HAP-1 (cell line): ENCODE measurements at regions not wholly inside any gene's neighbourhood (a gene's known extent, or its start where the extent isn't known, plus 50 kb on each side); places are given as distances from the start of the nearest gene placed in this dataset.
"Not testable (repeated sequence)": the region's sequence is repeated elsewhere in the genome, so short reads cannot be mapped to it uniquely, and the experiment has no call there.

Experiments
- DNase-seq, 2 experiments: peaks; one replicate each; pipeline ENCODE4 v3.0.0-alpha.2; 2016 to 2020; ENCODE audit warnings: low spot score in 2 of 2
- H3K27me3 ChIP-seq: fragments of 250-450 bp; sonication (Bioruptor Pico); 2 replicates; pipeline ENCODE4 v1.5.1; 2020; ENCODE audit warnings: low read depth, mild to moderate bottlenecking, moderate library complexity
- H3K36me3 ChIP-seq: fragments of 250-450 bp; sonication (Bioruptor Pico); replicated peaks from 2 replicates; pipeline ENCODE4 v1.5.1; 2020; ENCODE audit warnings: mild to moderate bottlenecking
- H3K4me1 ChIP-seq: fragments of 250-450 bp; sonication (Bioruptor Pico); 2 replicates; pipeline ENCODE4 v1.5.1; 2020; ENCODE audit warnings: mild to moderate bottlenecking
- H3K4me3 ChIP-seq: fragments of 250-450 bp; sonication (Bioruptor Pico); 2 replicates; pipeline ENCODE4 v1.5.1; 2020; ENCODE audit warnings: mild to moderate bottlenecking, moderate library complexity
- H3K9me3 ChIP-seq: fragments of 250-450 bp; sonication (Bioruptor Pico); 2 replicates; pipeline ENCODE4 v1.5.1; 2020; ENCODE audit warnings: mild to moderate bottlenecking, moderate library complexity
- in situ Hi-C: fragments of 300-500 bp; cut with MboI; formaldehyde crosslinking; loops from 3 replicates; pipeline ENCODE4 v1.14.3; 2020; ENCODE audit warnings: low sequenced_read_pairs, inconsistent platforms, mixed read lengths

GRCh38 chr2:75310876-75311275 lies 111.6 kb upstream of the TACR1 start:
- Histone ChIP-seq H3K9me3 (no peaks in the 10 kb centered on the region), H3K27me3 (no peaks in the 10 kb centered on the region), H3K4me1 (no peaks in the 10 kb centered on the region), H3K4me3 (no peak overlapping the region), H3K36me3 (no peaks in the 10 kb centered on the region)
- in situ Hi-C loops = no loop called here
- no peak for DNase-seq

GRCh38 chr2:75309596-75310463 lies 110.5 kb upstream of the TACR1 start:
- no peaks in the 10 kb centered on the region for H3K9me3 ChIP-seq
- H3K4me3 ChIP-seq = no peak overlapping the region
- no peak for DNase-seq
- H3K4me1 ChIP-seq = no peaks in the 10 kb centered on the region
- in situ Hi-C loops = no loop called here
- H3K27me3 ChIP-seq = no peaks in the 10 kb centered on the region
- no peaks in the 10 kb centered on the region for H3K36me3 ChIP-seq

GRCh38 chr2:75303227-75303626 lies 103.9 kb upstream of the TACR1 start:
- Histone ChIP-seq H3K4me1 (no peaks in the 10 kb centered on the region), H3K36me3 (no peaks in the 10 kb centered on the region), H3K9me3 (no peaks in the 10 kb centered on the region), H3K27me3 (no peaks in the 10 kb centered on the region), H3K4me3 (no peak overlapping the region)
- no peak for DNase-seq
- in situ Hi-C loops = no loop called here

GRCh38 chr2:75294362-75294761 lies 95.0 kb upstream of the TACR1 start:
- no peak overlapping the region for H3K4me3 ChIP-seq
- no peaks in the 10 kb centered on the region for H3K4me1 ChIP-seq
- H3K36me3 ChIP-seq = no peaks in the 10 kb centered on the region
- H3K27me3 ChIP-seq = no peaks in the 10 kb centered on the region
- H3K9me3 ChIP-seq = no peaks in the 10 kb centered on the region
- in situ Hi-C loops = no loop called here
- no peak for DNase-seq

GRCh38 chr2:75292826-75293225 lies 93.5 kb upstream of the TACR1 start:
- no peak for DNase-seq
- no peaks in the 10 kb centered on the region for H3K36me3 ChIP-seq
- H3K4me3 ChIP-seq = no peak overlapping the region
- no peaks in the 10 kb centered on the region for H3K4me1 ChIP-seq
- H3K9me3 ChIP-seq = no peaks in the 10 kb centered on the region
- in situ Hi-C loops = no loop called here
- no peaks in the 10 kb centered on the region for H3K27me3 ChIP-seq

GRCh38 chr2:75290600-75291150 lies 91.4 kb upstream of the TACR1 start:
- in situ Hi-C loops = no loop called here
- H3K9me3 ChIP-seq = no peaks in the 10 kb centered on the region
- no peaks in the 10 kb centered on the region for H3K36me3 ChIP-seq
- DNase-seq = no peak
- no peaks in the 10 kb centered on the region for H3K4me1 ChIP-seq
- H3K27me3 ChIP-seq = no peaks in the 10 kb centered on the region
- H3K4me3 ChIP-seq = no peak overlapping the region

- no peaks in the 10 kb centered on the region for H3K4me1 ChIP-seq
- in situ Hi-C loops = no loop called here
- H3K36me3 ChIP-seq = no peaks in the 10 kb centered on the region
- DNase-seq = no peak
- H3K27me3 ChIP-seq = no peaks in the 10 kb centered on the region
- no peak overlapping the region for H3K4me3 ChIP-seq
- no peaks in the 10 kb centered on the region for H3K9me3 ChIP-seq
These were observed 90.5 kb upstream of the TACR1 start for GRCh38 chr2:75289771-75290170.

- H3K9me3 ChIP-seq, H3K27me3 ChIP-seq, in situ Hi-C loops, DNase-seq, H3K36me3 ChIP-seq, H3K4me1 ChIP-seq, H3K4me3 ChIP-seq: not testable (repeated sequence)
These were observed 89.9 kb upstream of the TACR1 start for GRCh38 chr2:75289178-75289577.

GRCh38 chr2:75288760-75289159 lies 89.4 kb upstream of the TACR1 start:
- Histone ChIP-seq H3K27me3 (no peaks in the 10 kb centered on the region), H3K36me3 (no peaks in the 10 kb centered on the region), H3K4me1 (peaks cover under 1% of the 10 kb centered on the region; the same call in 1 of the 2 replicates), H3K4me3 (no peak overlapping the region), H3K9me3 (no peaks in the 10 kb centered on the region)
- in situ Hi-C loops = no loop called here
- no peak for DNase-seq

GRCh38 chr2:75287624-75288316 lies 88.5 kb upstream of the TACR1 start:
- Histone ChIP-seq H3K9me3 (no peaks in the 10 kb centered on the region), H3K27me3 (no peaks in the 10 kb centered on the region), H3K36me3 (no peaks in the 10 kb centered on the region), H3K4me3 (no peak overlapping the region), H3K4me1 (peaks cover 3% of the 10 kb centered on the region; the same call in 1 of the 2 replicates)
- DNase-seq = no peak
- in situ Hi-C loops = no loop called here

GRCh38 chr2:75284345-75284744 lies 85.0 kb upstream of the TACR1 start:
- no peaks in the 10 kb centered on the region for H3K27me3 ChIP-seq
- H3K36me3 ChIP-seq = no peaks in the 10 kb centered on the region
- peaks cover 3% of the 10 kb centered on the region; the same call in 1 of the 2 replicates for H3K4me1 ChIP-seq
- in situ Hi-C loops = no loop called here
- DNase-seq = no peak
- H3K4me3 ChIP-seq = no peak overlapping the region
- no peaks in the 10 kb centered on the region for H3K9me3 ChIP-seq

GRCh38 chr2:75278821-75279379 lies 79.6 kb upstream of the TACR1 start:
- in situ Hi-C loops = no loop called here
- Histone ChIP-seq H3K4me1 (peaks cover 3% of the 10 kb centered on the region; the same call in 1 of the 2 replicates), H3K27me3 (0 out of 2 replicates have a peak, but pooled peaks cover 2% of the 10 kb centered on the region), H3K36me3 (no peaks in the 10 kb centered on the region), H3K9me3 (no peaks in the 10 kb centered on the region), H3K4me3 (no peak overlapping the region)
- DNase-seq = no peak

GRCh38 chr2:75278314-75278713 lies 79.0 kb upstream of the TACR1 start:
- DNase-seq = no peak
- no peaks in the 10 kb centered on the region for H3K9me3 ChIP-seq
- no peak overlapping the region for H3K4me3 ChIP-seq
- no peaks in the 10 kb centered on the region; the same call in 1 of the 2 replicates for H3K4me1 ChIP-seq
- 0 out of 2 replicates have a peak, but pooled peaks cover 2% of the 10 kb centered on the region for H3K27me3 ChIP-seq
- in situ Hi-C loops = no loop called here
- H3K36me3 ChIP-seq = no peaks in the 10 kb centered on the region

GRCh38 chr2:75277111-75277510 lies 77.8 kb upstream of the TACR1 start:
- no peaks in the 10 kb centered on the region for H3K9me3 ChIP-seq
- no peaks in the 10 kb centered on the region for H3K4me1 ChIP-seq
- DNase-seq = no peak
- no peaks in the 10 kb centered on the region for H3K36me3 ChIP-seq
- H3K4me3 ChIP-seq = no peak overlapping the region
- H3K27me3 ChIP-seq = 0 out of 2 replicates have a peak, but pooled peaks cover 2% of the 10 kb centered on the region
- in situ Hi-C loops = no loop called here
